Bronchial epithelial cell (primary cell): ENCODE measurements at regions not wholly inside any gene's neighbourhood (a gene's known extent, or its start where the extent isn't known, plus 50 kb on each side); places are given as distances from the start of the nearest gene placed in this dataset.

Experiments used
- DNase-seq: peaks from one replicate; pipeline ENCODE4 v3.0.0-alpha.2; 2010; ENCODE audit warnings: low read depth
- FAIRE-seq: peaks from 2 replicates; lab custom pipeline; 2011; peaks lifted over from hg19 to GRCh38; lab: Jason Lieb, UNC
- H3K27me3 ChIP-seq: 2 replicates; pipeline ENCODE4 v1.5.1; 2011; ENCODE audit warnings: low read length; ENCODE audit not compliant: control insufficient read depth, insufficient read depth
- H3K36me3 ChIP-seq: 2 replicates; pipeline ENCODE4 v1.5.1; 2011; ENCODE audit warnings: low read length; ENCODE audit not compliant: control insufficient read depth, insufficient read depth
- H3K4me3 ChIP-seq: 2 replicates; pipeline ENCODE4 v1.5.1; 2011; ENCODE audit warnings: mild to moderate bottlenecking, low read depth, low read length, control low read depth
- TF ChIP-seq, protein P1 (sequence below): IDR thresholded peaks from 2 replicates; pipeline ENCODE4 v1.5.1; 2011; ENCODE audit warnings: mild to moderate bottlenecking, moderate library complexity, low read length, control low read depth, inconsistent platforms; ENCODE audit not compliant: insufficient read depth, severe bottlenecking

DNA sequence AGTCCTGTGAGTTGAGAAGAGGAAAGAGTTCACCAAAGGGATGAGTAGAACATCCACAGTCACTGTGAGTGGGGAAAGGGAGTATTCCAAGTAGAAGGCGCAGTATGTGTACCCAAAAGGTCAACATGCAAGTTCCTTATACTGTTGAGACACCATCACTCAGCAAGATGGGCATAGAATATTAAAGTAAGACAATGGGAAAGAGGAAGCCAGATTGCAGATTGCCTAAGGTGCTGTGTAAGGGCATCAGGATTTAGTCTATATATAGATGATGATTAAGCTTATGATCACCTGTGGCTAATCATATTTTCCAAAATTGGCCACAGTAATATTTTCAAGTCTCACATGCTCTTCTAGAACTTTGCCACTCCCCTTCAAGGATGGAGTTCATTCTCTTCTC is 120.1 kb upstream of the CAMK1G start:
- Histone ChIP-seq H3K36me3 (no peaks in the 10 kb centered on the region), H3K4me3 (no peak overlapping the region), H3K27me3 (no peaks in the 10 kb centered on the region)
- TF ChIP-seq, protein P1, sequence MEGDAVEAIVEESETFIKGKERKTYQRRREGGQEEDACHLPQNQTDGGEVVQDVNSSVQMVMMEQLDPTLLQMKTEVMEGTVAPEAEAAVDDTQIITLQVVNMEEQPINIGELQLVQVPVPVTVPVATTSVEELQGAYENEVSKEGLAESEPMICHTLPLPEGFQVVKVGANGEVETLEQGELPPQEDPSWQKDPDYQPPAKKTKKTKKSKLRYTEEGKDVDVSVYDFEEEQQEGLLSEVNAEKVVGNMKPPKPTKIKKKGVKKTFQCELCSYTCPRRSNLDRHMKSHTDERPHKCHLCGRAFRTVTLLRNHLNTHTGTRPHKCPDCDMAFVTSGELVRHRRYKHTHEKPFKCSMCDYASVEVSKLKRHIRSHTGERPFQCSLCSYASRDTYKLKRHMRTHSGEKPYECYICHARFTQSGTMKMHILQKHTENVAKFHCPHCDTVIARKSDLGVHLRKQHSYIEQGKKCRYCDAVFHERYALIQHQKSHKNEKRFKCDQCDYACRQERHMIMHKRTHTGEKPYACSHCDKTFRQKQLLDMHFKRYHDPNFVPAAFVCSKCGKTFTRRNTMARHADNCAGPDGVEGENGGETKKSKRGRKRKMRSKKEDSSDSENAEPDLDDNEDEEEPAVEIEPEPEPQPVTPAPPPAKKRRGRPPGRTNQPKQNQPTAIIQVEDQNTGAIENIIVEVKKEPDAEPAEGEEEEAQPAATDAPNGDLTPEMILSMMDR = no peak
- peak; percentile 61 for DNase-seq
- no peak for FAIRE-seq

DNA sequence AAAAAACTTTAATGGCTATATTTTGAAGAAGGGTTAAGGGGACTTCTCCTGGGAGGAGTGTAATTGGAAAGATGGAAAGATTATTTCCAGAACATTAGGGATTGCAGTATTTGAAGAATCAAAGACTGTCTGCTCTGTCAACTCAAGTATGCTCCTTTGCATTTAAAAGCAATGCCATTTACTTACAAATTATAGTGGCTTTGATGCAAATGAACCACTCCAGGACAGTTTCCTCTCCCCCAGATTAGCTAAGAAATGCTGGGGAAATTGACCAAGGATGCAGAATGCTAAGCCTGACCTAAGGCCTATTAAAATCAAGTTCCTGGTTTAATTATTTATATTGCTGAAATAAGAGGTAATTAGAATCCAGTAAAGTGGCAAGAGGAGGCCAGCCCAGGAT is 110.5 kb upstream of the CAMK1G start:
- no peak for DNase-seq
- TF ChIP-seq, protein P1 = no peak
- Histone ChIP-seq H3K4me3 (no peak overlapping the region), H3K27me3 (no peaks in the 10 kb centered on the region), H3K36me3 (no peaks in the 10 kb centered on the region)
- FAIRE-seq = no peak

DNA sequence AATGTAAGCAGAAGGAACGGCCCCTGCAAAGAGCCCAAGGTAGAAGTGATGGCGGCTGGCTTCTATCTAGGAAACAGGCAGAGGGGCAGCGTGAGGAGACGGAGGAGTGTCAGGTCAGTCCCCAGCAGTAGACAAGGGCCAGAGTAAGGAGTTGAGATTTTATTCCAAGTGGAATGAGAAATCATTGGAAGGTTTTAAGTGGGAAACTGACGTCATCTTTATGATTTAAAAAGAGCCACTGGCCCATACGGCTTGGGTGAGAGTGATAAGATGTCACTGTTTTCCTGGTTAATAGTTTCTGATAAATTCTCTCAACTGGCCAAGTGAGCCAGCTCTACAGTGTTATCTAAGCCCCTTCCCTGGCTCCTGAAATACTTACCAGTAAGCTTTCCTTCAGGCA is 103.2 kb upstream of the CAMK1G start:
- TF ChIP-seq, protein P1 = no peak
- Histone ChIP-seq H3K27me3 (no peaks in the 10 kb centered on the region), H3K36me3 (no peaks in the 10 kb centered on the region), H3K4me3 (no peak overlapping the region)
- DNase-seq (no peak), FAIRE-seq (peak; percentile 18)

DNA sequence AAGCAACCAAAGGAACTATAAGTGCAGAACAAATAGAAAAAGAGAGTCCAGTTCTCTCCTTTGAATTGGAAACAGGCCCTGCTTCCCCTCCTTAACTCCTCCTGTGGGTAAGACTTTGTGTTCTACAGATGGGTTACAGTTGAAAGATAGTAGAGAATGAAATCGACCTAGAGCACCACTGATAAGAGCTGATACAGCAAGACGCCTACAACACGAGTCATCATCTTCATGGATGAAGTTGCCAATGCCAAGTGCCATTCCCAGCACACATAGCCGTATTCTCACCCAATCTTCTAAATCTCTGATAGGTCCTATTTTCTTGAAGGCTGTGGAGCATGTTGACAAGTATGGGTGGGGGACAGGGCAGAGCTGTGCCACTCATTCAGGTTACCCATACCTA is 99.8 kb upstream of the CAMK1G start:
- FAIRE-seq = no peak
- Histone ChIP-seq H3K27me3 (no peaks in the 10 kb centered on the region), H3K4me3 (no peak overlapping the region), H3K36me3 (no peaks in the 10 kb centered on the region)
- DNase-seq = peak; percentile 49
- TF ChIP-seq, protein P1 = no peak

DNA sequence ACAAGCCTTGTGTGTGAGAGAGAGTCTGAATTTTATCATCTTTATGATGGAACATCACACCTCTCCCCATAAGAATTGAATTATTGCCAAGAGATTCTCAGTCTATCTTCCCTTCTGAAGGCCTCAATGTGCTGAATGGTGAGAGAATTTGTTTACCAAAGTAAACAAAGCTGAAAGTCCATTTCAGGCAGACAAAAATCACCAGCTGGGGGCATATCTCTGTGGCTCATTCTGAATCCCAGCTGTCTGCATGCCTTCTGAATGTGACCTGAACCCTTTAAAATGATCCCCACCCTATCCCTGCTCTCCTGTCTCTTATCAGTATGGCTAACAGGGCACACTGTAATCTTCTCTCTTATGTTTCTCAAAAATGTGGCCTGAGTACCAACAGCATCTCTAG is 99.1 kb upstream of the CAMK1G start:
- no peak for DNase-seq
- Histone ChIP-seq H3K36me3 (no peaks in the 10 kb centered on the region), H3K27me3 (no peaks in the 10 kb centered on the region), H3K4me3 (no peak overlapping the region)
- no peak for FAIRE-seq
- TF ChIP-seq, protein P1 = no peak

DNA sequence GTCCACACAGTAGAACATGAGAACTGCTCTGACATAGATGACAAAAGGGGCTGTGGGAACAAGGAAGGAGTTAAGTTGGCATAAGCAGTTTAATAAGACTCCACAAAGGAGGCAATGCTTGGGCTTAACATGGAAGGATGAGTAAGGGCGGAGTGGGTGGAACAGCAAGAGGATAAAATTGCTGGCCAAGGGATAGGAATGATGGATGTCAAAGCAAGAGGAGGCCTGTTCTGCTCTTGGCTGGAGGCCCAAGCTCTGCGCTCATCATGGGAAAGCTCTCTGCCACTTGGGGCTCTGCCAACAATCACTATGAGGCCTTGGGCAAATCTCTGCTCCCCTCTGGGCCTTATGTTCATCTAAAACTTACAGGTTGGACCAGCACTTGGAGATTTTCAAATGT is 98.3 kb upstream of the CAMK1G start:
- no peak overlapping the region for H3K4me3 ChIP-seq
- no peaks in the 10 kb centered on the region for H3K27me3 ChIP-seq
- no peaks in the 10 kb centered on the region for H3K36me3 ChIP-seq
- TF ChIP-seq, protein P1 = no peak
- peak; percentile 99 for DNase-seq
- peak; percentile 99 for FAIRE-seq
